ENCODE measurements at regions not wholly inside any gene's neighbourhood (a gene's known extent, or its start where the extent isn't known, plus 50 kb on each side); places are given as distances from the start of the nearest gene placed in this dataset.

DNA sequence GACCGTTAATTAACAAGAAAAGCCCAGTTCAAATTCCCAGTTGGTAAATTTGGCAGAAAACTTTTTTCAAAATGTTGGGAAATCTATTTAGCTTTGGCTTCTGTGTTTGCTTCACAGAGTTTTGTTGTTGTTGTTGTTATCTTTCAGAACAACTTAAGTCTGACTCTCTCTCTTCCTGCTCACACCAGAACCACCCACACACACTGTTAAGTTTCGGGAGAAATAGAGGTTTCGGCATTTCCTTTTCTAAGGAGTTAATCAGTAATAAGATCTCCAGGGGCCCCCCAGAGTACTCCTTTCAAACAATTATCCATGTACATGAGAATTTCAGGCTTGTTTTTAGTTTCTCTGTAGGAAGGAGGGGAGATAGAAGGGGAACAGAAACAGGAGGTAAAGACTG, 106.2 kb upstream of the PTCHD1 start:
- TF ChIP-seq, protein P1, sequence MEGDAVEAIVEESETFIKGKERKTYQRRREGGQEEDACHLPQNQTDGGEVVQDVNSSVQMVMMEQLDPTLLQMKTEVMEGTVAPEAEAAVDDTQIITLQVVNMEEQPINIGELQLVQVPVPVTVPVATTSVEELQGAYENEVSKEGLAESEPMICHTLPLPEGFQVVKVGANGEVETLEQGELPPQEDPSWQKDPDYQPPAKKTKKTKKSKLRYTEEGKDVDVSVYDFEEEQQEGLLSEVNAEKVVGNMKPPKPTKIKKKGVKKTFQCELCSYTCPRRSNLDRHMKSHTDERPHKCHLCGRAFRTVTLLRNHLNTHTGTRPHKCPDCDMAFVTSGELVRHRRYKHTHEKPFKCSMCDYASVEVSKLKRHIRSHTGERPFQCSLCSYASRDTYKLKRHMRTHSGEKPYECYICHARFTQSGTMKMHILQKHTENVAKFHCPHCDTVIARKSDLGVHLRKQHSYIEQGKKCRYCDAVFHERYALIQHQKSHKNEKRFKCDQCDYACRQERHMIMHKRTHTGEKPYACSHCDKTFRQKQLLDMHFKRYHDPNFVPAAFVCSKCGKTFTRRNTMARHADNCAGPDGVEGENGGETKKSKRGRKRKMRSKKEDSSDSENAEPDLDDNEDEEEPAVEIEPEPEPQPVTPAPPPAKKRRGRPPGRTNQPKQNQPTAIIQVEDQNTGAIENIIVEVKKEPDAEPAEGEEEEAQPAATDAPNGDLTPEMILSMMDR (IDR thresholded peaks at IDR 0.05): no peak
- no peak for TF ChIP-seq POLR2A (IDR thresholded peaks at IDR 0.05)
